SU-DHL-6 (cell line): ENCODE measurements at regions not wholly inside any gene's neighbourhood (a gene's known extent, or its start where the extent isn't known, plus 50 kb on each side); places are given as distances from the start of the nearest gene placed in this dataset.

ENCODE experiments used
- CTCF ChIP-seq: fragments of 200-600 bp; sonication (generic); IDR thresholded peaks from one replicate; pipeline ENCODE4 v1.5.1; 2017; ENCODE audit warnings: antibody characterized with exemption, mild to moderate bottlenecking, low read length, moderate library complexity; ENCODE audit not compliant: insufficient read depth, poor library complexity, severe bottlenecking
- EZH2phosphoT487 ChIP-seq: fragments of 200-600 bp; sonication (generic), shearing (Covaris generic); conservative IDR thresholded peaks from 2 replicates; pipeline ENCODE4 v1.6.1; 2018; ENCODE audit warnings: mild to moderate bottlenecking, antibody characterized with exemption, low read length, moderate library complexity, mixed read lengths

GRCh38 chrX:63475200-63475599 lies 124.1 kb upstream of the SPIN4 start:
- TF ChIP-seq EZH2phosphoT487, result no peak
- TF ChIP-seq CTCF, result no peak
